ENCODE measurements at regions not wholly inside any gene's neighbourhood (a gene's known extent, or its start where the extent isn't known, plus 50 kb on each side); places are given as distances from the start of the nearest gene placed in this dataset.

DNA sequence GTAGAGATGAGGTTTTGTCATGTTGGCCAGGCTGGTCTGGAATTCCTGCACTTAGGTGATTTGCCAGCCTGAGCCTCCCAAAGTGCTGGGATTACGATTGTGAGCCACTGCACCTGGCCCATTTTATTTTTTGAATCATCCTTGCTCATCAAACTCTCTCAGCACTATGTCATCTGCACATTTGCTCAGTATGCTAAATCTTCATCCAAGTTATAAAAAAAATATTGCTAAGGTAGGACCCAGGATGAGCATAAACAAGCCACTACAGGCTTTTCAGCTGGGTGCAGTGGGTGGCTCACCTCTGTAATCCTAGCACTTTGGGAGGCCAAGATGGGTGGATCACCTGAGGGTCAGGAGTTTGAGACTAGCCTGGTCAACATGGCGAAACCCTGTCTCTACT is 510.1 kb upstream of the LARGE1 start:
- Histone ChIP-seq H3K4me3 (replicated peaks in 1 of 2; ENCODE audit: low read depth in 1 of 2, low read length in 2 of 2) (no peak overlapping the region), H3K79me2 (ENCODE audit: insufficient read depth, low read length) (no peaks in the 10 kb centered on the region), H3K9ac (ENCODE audit: low read length) (no peak overlapping the region), H2AFZ (ENCODE audit: low read depth, low read length, poor library complexity, severe bottlenecking) (no peak overlapping the region), H4K20me1 (ENCODE audit: insufficient read depth) (no peaks in the 10 kb centered on the region), H3K4me1 (ENCODE audit: control insufficient read depth in 1 of 2, insufficient read depth in 2 of 2, low read length in 2 of 2) (no peaks in the 10 kb centered on the region), H3K4me2 (ENCODE audit: low read length) (no peak overlapping the region), H3K27ac (ENCODE audit: low read depth, low read length) (no peak overlapping the region), H3K9me3 (ENCODE audit: control insufficient read depth in 1 of 2, insufficient read depth in 1 of 2, low read depth in 1 of 2, low read length in 2 of 2) (peaks cover 14 to 40% of the 10 kb centered on the region in 2 experiments; a peak in 2 of 4 replicates), H3K9me2 (ENCODE audit: insufficient read depth) (no peaks in the 10 kb centered on the region), H3K27me3 (ENCODE audit: insufficient read depth, low read length) (no peaks in the 10 kb centered on the region), H3K36me3 (ENCODE audit: control insufficient read depth in 1 of 2, insufficient read depth in 2 of 2, low read length in 2 of 2) (no peaks in the 10 kb centered on the region)
- ATAC-seq = no peak
- CTCF ChIA-PET = no interaction called here
- no TSS peak for BruUV-seq (replicated peaks)
- RAD21 ChIA-PET (ENCODE audit: low non-redundant PET in 1 of 2, low total read pairs in 2 of 2, uncharacterized antibody in 2 of 2, unreplicated experiment in 2 of 2) = no interaction called here
- POLR2A ChIA-PET = no interaction called here
- TF ChIP-seq SRF (IDR thresholded peaks at IDR 0.05; ENCODE audit: low read depth) (no peak), CBX3 (IDR thresholded peaks at IDR 0.05; ENCODE audit: low read depth) (no peak), EZH2 (IDR thresholded peaks at IDR 0.05) (no peak), SP1 (IDR thresholded peaks at IDR 0.05; ENCODE audit: low read depth) (no peak), ZNF274 (IDR thresholded peaks at IDR 0.05; ENCODE audit: low read depth, low read length) (no peak), YY1 (IDR thresholded peaks at IDR 0.05; ENCODE audit: extremely low read depth, insufficient replicate concordance, low read depth, low read length) (no peak), FOSL1 (IDR thresholded peaks at IDR 0.05; ENCODE audit: low read depth) (no peak), ELF1 (IDR thresholded peaks at IDR 0.05; ENCODE audit: borderline replicate concordance, low read depth) (no peak), EGR1 (IDR thresholded peaks at IDR 0.05; ENCODE audit: low read depth) (no peak), RAD21 (IDR thresholded peaks at IDR 0.05; ENCODE audit: low read depth) (no peak), POLR2AphosphoS5 (IDR thresholded peaks at IDR 0.05; ENCODE audit: low read depth, low read length) (no peak), CEBPB (IDR thresholded peaks at IDR 0.05; ENCODE audit: low read depth) (no peak), SIN3A (IDR thresholded peaks at IDR 0.05; ENCODE audit: low read depth) (no peak), POLR2A (IDR thresholded peaks at IDR 0.05; ENCODE audit: borderline replicate concordance, extremely low read depth, insufficient read depth, insufficient read length) (no peak)
- TF ChIP-seq, protein P1, sequence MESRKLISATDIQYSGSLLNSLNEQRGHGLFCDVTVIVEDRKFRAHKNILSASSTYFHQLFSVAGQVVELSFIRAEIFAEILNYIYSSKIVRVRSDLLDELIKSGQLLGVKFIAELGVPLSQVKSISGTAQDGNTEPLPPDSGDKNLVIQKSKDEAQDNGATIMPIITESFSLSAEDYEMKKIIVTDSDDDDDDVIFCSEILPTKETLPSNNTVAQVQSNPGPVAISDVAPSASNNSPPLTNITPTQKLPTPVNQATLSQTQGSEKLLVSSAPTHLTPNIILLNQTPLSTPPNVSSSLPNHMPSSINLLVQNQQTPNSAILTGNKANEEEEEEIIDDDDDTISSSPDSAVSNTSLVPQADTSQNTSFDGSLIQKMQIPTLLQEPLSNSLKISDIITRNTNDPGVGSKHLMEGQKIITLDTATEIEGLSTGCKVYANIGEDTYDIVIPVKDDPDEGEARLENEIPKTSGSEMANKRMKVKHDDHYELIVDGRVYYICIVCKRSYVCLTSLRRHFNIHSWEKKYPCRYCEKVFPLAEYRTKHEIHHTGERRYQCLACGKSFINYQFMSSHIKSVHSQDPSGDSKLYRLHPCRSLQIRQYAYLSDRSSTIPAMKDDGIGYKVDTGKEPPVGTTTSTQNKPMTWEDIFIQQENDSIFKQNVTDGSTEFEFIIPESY (IDR thresholded peaks at IDR 0.05; ENCODE audit: extremely low read depth, insufficient replicate concordance, low read length) = no peak
- TF ChIP-seq, protein P2, sequence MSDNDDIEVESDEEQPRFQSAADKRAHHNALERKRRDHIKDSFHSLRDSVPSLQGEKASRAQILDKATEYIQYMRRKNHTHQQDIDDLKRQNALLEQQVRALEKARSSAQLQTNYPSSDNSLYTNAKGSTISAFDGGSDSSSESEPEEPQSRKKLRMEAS (IDR thresholded peaks at IDR 0.05) = no peak
- DNase-seq (ENCODE audit: low read depth, low spot score) = no peak
- intact Hi-C loops (cut with micrococcal nuclease) = no loop called here
